ENCODE measurements at regions not wholly inside any gene's neighbourhood (a gene's known extent, or its start where the extent isn't known, plus 50 kb on each side); places are given as distances from the start of the nearest gene placed in this dataset.

GRCh38 chr1:30287976-30288375 is 435.4 kb downstream of the MATN1 start:
- TF ChIP-seq CTCF (IDR thresholded peaks at IDR 0.05; ENCODE audit: insufficient read depth, low read depth, low read length) (no peak), EZH2 (IDR thresholded peaks at IDR 0.05; ENCODE audit: insufficient read depth, low read length) (no peak)
